HCT116 (cell line): ENCODE measurements at regions not wholly inside any gene's neighbourhood (a gene's known extent, or its start where the extent isn't known, plus 50 kb on each side); places are given as distances from the start of the nearest gene placed in this dataset.

Experiments
- ATAC-seq: fragments of 200-7000 bp; cut with Tn5 transposase; 2 replicates; pipeline ENCODE4 v1.9.1; 2020; ENCODE audit warnings: mild to moderate bottlenecking, moderate library complexity
- BruUV-seq: library from RNA; stranded (reverse); fragments of 400-500 nt; replicated peaks from 2 replicates; lab custom pipeline; 2021; lab: Mats Ljungman, UMichigan
- CTCF ChIA-PET: fragments of 300-600 bp; sonication (Branson Sonifier 250); formaldehyde crosslinking; loops from one replicate; lab custom pipeline; 2021; ENCODE audit warnings: antibody characterized with exemption; lab: Charles Lee
- POLR2A ChIA-PET: fragments of 300-600, 350-600 bp; sonication (Branson Sonifier 250); formaldehyde crosslinking; loops from one replicate; lab custom pipeline; 2021; ENCODE audit warnings: antibody characterized with exemption; lab: Charles Lee
- RAD21 ChIA-PET, 2 experiments: fragments of 300-600 bp; sonication (Branson Sonifier 250); formaldehyde crosslinking; loops; one replicate each; lab custom pipeline; 2023; ENCODE audit warnings: low total read pairs in 2 of 2; ENCODE audit not compliant: uncharacterized antibody in 2 of 2, unreplicated experiment in 2 of 2, low non-redundant PET in 1 of 2; lab: Charles Lee
- DNase-seq: peaks from one replicate; pipeline ENCODE4 v3.0.0-alpha.2; 2010; ENCODE audit warnings: low read depth, low spot score
- H2AFZ ChIP-seq: fragments of 200-600 bp; shearing (Covaris generic), sonication (generic); 2 replicates; pipeline ENCODE4 v1.6.1; 2017; ENCODE audit warnings: low read depth, mixed run types, mixed read lengths, antibody characterized with exemption, low read length; ENCODE audit not compliant: poor library complexity, severe bottlenecking
- H3K27ac ChIP-seq: 2 replicates; pipeline ENCODE4 v1.5.1; 2012; ENCODE audit warnings: low read depth, low read length
- H3K27me3 ChIP-seq: fragments of 200-600 bp; sonication (generic); 2 replicates; pipeline ENCODE4 v1.6.1; 2016; ENCODE audit warnings: mixed run types, low read length, mixed read lengths; ENCODE audit not compliant: insufficient read depth
- H3K36me3 ChIP-seq, 2 experiments: fragments of 200-500 bp in 1 of 2; fragments of 200-600 bp in 1 of 2; sonication (Bioruptor generic) in 1 of 2; sonication (generic) in 1 of 2; 2 replicates each; pipeline versions ENCODE4 v1.5.1 to v1.6.1; 2014 to 2016; ENCODE audit warnings: low read length in 2 of 2, inconsistent platforms in 1 of 2, mixed read lengths in 1 of 2, mixed run types in 1 of 2; ENCODE audit not compliant: insufficient read depth in 2 of 2, control insufficient read depth in 1 of 2
- H3K4me1 ChIP-seq, 2 experiments: fragments of 200-600 bp in 1 of 2; sonication (generic) in 1 of 2; 2 replicates each; pipeline versions ENCODE4 v1.5.1 to v1.6.1; 2012 to 2017; ENCODE audit warnings: low read length in 2 of 2, inconsistent platforms in 1 of 2, mild to moderate bottlenecking in 1 of 2, mixed read lengths in 1 of 2, mixed run types in 1 of 2, moderate library complexity in 1 of 2; ENCODE audit not compliant: insufficient read depth in 2 of 2, control insufficient read depth in 1 of 2
- H3K4me2 ChIP-seq: fragments of 200-600 bp; sonication (generic); 2 replicates; pipeline ENCODE4 v1.6.1; 2017; ENCODE audit warnings: mixed run types, low read length, mixed read lengths
- H3K4me3 ChIP-seq, 2 experiments: fragments of 200-600 bp in 1 of 2; sonication (generic) in 1 of 2; replicated peaks in 1 of 2; 2 replicates each; pipeline ENCODE4 v1.5.1; 2011 to 2016; ENCODE audit warnings: low read length in 2 of 2, control low read depth in 1 of 2, low read depth in 1 of 2, mild to moderate bottlenecking in 1 of 2, mixed read lengths in 1 of 2, mixed run types in 1 of 2
- H3K79me2 ChIP-seq: fragments of 200-600 bp; sonication (generic); 2 replicates; pipeline ENCODE4 v1.6.1; 2017; ENCODE audit warnings: mild to moderate bottlenecking, mixed run types, low read length, moderate library complexity, mixed read lengths; ENCODE audit not compliant: insufficient read depth
- H3K9ac ChIP-seq: fragments of 200-600 bp; sonication (generic); 2 replicates; pipeline ENCODE4 v1.6.1; 2016; ENCODE audit warnings: low read length, mixed read lengths
- H3K9me2 ChIP-seq: fragments of 200-600 bp; sonication (generic), shearing (Covaris generic); 2 replicates; pipeline ENCODE4 v1.6.1; 2017; ENCODE audit warnings: mixed run types, mild to moderate bottlenecking, moderate library complexity; ENCODE audit not compliant: insufficient read depth
- H3K9me3 ChIP-seq, 2 experiments: fragments of 200-500 bp in 1 of 2; fragments of 200-600 bp in 1 of 2; sonication (Bioruptor generic) in 1 of 2; sonication (generic) in 1 of 2; 2 replicates each; pipeline ENCODE4 v1.6.1; 2014 to 2017; ENCODE audit warnings: low read length in 2 of 2, mixed read lengths in 2 of 2, inconsistent platforms in 1 of 2, low read depth in 1 of 2, mild to moderate bottlenecking in 1 of 2, mixed run types in 1 of 2, moderate library complexity in 1 of 2; ENCODE audit not compliant: control insufficient read depth in 1 of 2, insufficient read depth in 1 of 2
- H4K20me1 ChIP-seq: fragments of 200-600 bp; sonication (generic), shearing (Covaris generic); 2 replicates; pipeline ENCODE4 v1.6.1; 2017; ENCODE audit warnings: mixed run types, mild to moderate bottlenecking, moderate library complexity; ENCODE audit not compliant: insufficient read depth
- CTCF ChIP-seq, 3 experiments: fragments of 200-600 bp in 1 of 3; sonication (generic) in 1 of 3; IDR thresholded peaks in 2 of 3; conservative IDR thresholded peaks in 1 of 3; 2 replicates each; pipeline ENCODE4 v1.5.1; 2012 to 2017; ENCODE audit warnings: low read depth in 2 of 3, low read length in 2 of 3, antibody characterized with exemption in 1 of 3, borderline replicate concordance in 1 of 3, control low read depth in 1 of 3, mild to moderate bottlenecking in 1 of 3, mixed read lengths in 1 of 3, mixed run types in 1 of 3, moderate library complexity in 1 of 3; ENCODE audit not compliant: insufficient read depth in 1 of 3
- ELF1 ChIP-seq: IDR thresholded peaks from 2 replicates; pipeline ENCODE4 v1.6.1; 2012; ENCODE audit warnings: low read depth, borderline replicate concordance
- MAX ChIP-seq: IDR thresholded peaks from 2 replicates; pipeline ENCODE4 v1.6.1; 2012
- POLR2AphosphoS5 ChIP-seq: IDR thresholded peaks from 2 replicates; pipeline ENCODE4 v1.6.1; 2011; ENCODE audit warnings: mild to moderate bottlenecking, low read depth, low read length, moderate library complexity
- RAD21 ChIP-seq: IDR thresholded peaks from 2 replicates; pipeline ENCODE4 v1.6.1; 2012; ENCODE audit warnings: low read depth, mild to moderate bottlenecking
- REST ChIP-seq: IDR thresholded peaks from 2 replicates; pipeline ENCODE4 v1.6.1; 2012; ENCODE audit warnings: low read depth
- SIN3A ChIP-seq: IDR thresholded peaks from 2 replicates; pipeline ENCODE4 v1.6.1; 2012; ENCODE audit warnings: low read depth
- YY1 ChIP-seq: IDR thresholded peaks from 2 replicates; pipeline ENCODE4 v1.6.1; 2011; ENCODE audit warnings: low read length, low read depth, moderate library complexity, mild to moderate bottlenecking; ENCODE audit not compliant: insufficient replicate concordance; ENCODE audit errors: extremely low read depth
- ZFX ChIP-seq: fragments of 450-650 bp; IDR thresholded peaks from 2 replicates; pipeline ENCODE4 v1.6.1; 2017
- intact Hi-C: fragments of 100-400 bp; cut with micrococcal nuclease; formaldehyde crosslinking; loops from 2 replicates; pipeline ENCODE4 v1.10.0; 2022

- H3K79me2 ChIP-seq, result no peaks in the 10 kb centered on the region
- RAD21 ChIA-PET, result no interaction called here
These were observed 138.8 kb downstream of the CASP12 start for GRCh38 chr11:104759464-104759863.

More at GRCh38 chr11:104759464-104759863, 138.8 kb downstream of the CASP12 start:
- H2AFZ ChIP-seq, result no peak overlapping the region
- no peaks in the 10 kb centered on the region for H3K9me3 ChIP-seq
- ATAC-seq, result no peak
- H3K27ac ChIP-seq, result no peak overlapping the region
- H4K20me1 ChIP-seq, result no peaks in the 10 kb centered on the region
- POLR2A ChIA-PET, result no interaction called here
- TF ChIP-seq CTCF (IDR thresholded peaks at IDR 0.05 in 2 of 3, conservative IDR thresholded peaks at IDR 0.05 in 1 of 3; ENCODE audit: borderline replicate concordance in 1 of 3, insufficient read depth in 1 of 3, low read depth in 2 of 3, low read length in 2 of 3) (no peak), POLR2AphosphoS5 (no peak), SIN3A (no peak), RAD21 (no peak), ELF1 (no peak), REST (no peak), MAX (no peak), YY1 (no peak), ZFX (no peak)
- TF ChIP-seq, all 23 proteins: peak for 0
- Histone ChIP-seq H3K36me3 (no peaks in the 10 kb centered on the region), H3K4me3 (no peak overlapping the region), H3K4me2 (no peak overlapping the region), H3K9me2 (no peaks in the 10 kb centered on the region), H3K9ac (no peak overlapping the region), H3K27me3 (no peaks in the 10 kb centered on the region), H3K4me1 (no peaks in the 10 kb centered on the region)
- BruUV-seq, result no TSS peak
- DNase-seq, result no peak
- intact Hi-C loops, result no loop called here
- CTCF ChIA-PET, result no interaction called here
